Activated B cell treated with CpG ODN at 0.5 μM for 24 hours (primary cell): ENCODE measurements at regions not wholly inside any gene's neighbourhood (a gene's known extent, or its start where the extent isn't known, plus 50 kb on each side); places are given as distances from the start of the nearest gene placed in this dataset.

Source experiments
- ATAC-seq: fragments of 200-7000 bp; cut with Tn5 transposase; one replicate; pipeline ENCODE4 v1.10.0; 2021; ENCODE audit warnings: low read depth, mild to moderate bottlenecking, moderate library complexity
- CTCF ChIA-PET: fragments of 350-600 bp; sonication (Branson Sonifier 250); formaldehyde crosslinking; loops from one replicate; lab custom pipeline; 2021; ENCODE audit warnings: antibody characterized with exemption; lab: Charles Lee
- POLR2A ChIA-PET: fragments of 350-600 bp; sonication (Branson Sonifier 250); formaldehyde crosslinking; loops from one replicate; lab custom pipeline; 2021; ENCODE audit warnings: antibody characterized with exemption; lab: Charles Lee
- DNase-seq: peaks from one replicate; pipeline ENCODE4 v3.0.0; 2022
- H3K27ac Mint-ChIP-seq: one replicate; pipeline ENCODE4 v1.8.0; 2020; ENCODE audit warnings: mixed read lengths
- H3K27me3 Mint-ChIP-seq: one replicate; pipeline ENCODE4 v1.8.0; 2021; ENCODE audit warnings: mixed read lengths
- H3K36me3 Mint-ChIP-seq: one replicate; pipeline ENCODE4 v1.8.0; 2021; ENCODE audit warnings: low read depth, mixed read lengths
- H3K4me1 Mint-ChIP-seq: one replicate; pipeline ENCODE4 v1.8.0; 2021; ENCODE audit warnings: mixed read lengths
- H3K4me3 Mint-ChIP-seq: one replicate; pipeline ENCODE4 v1.8.0; 2020; ENCODE audit warnings: mild to moderate bottlenecking, mixed read lengths
- H3K9me3 Mint-ChIP-seq: one replicate; pipeline ENCODE4 v1.8.0; 2020; ENCODE audit warnings: mixed read lengths
- intact Hi-C: fragments of 100-400 bp; cut with micrococcal nuclease; formaldehyde crosslinking; loops from one replicate; pipeline ENCODE4 v1.15.1; 2024
- TF ChIP-seq, protein P1 (sequence below): fragments of 200-600 bp; IDR thresholded peaks from one replicate; pipeline ENCODE4 v1.8.0; 2022; ENCODE audit warnings: antibody characterized with exemption, mild to moderate bottlenecking

DNA sequence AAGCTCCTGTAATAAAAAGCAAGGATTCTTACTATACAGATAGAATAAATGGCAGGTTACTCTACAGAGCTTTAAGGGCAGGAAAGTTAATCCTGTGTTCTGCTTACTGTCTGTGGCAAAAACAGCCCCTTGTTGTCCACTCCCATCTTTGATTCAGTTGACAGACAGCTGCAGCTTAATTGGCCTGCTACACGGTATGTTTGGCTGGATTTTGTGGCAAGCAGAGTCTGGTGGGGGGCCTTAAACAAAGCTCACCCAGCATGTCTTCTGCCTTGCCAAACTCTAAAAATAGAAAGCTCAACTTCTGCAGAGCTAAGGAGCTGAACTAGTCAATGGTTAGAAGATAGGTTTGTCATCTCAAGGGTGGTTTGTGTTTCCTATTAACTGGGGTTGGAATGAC, 407.2 kb downstream of the HLX start:
- ChIA-PET POLR2A (no interaction called here), CTCF (no interaction called here)
- intact Hi-C loops = no loop called here

DNA sequence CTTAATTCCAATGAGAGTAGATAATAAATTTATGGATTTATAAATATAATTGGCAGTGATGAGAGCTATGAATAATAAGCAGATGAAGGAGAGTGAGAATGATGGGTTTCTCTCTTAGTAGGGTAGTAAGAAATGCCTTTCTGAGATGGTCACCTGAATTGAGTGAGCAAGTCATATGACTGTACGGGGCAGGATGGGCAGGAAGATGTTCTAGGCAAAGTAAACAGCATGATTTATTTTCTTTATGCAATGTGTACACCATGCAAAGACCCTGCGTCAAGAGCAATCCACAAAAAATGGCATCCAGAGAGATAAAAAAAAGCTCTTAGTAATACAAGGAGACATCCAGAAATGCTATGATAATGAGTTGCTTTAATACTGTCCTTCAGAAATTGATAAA, 409.9 kb downstream of the HLX start:
- H3K4me3 Mint-ChIP-seq = no peak overlapping the region
- H3K27me3 Mint-ChIP-seq = peaks cover 3% of the 10 kb centered on the region
- intact Hi-C loops = no loop called here
- no peaks in the 10 kb centered on the region for H3K36me3 Mint-ChIP-seq
- ATAC-seq (no peak), DNase-seq (no peak)
- TF ChIP-seq, protein P1, sequence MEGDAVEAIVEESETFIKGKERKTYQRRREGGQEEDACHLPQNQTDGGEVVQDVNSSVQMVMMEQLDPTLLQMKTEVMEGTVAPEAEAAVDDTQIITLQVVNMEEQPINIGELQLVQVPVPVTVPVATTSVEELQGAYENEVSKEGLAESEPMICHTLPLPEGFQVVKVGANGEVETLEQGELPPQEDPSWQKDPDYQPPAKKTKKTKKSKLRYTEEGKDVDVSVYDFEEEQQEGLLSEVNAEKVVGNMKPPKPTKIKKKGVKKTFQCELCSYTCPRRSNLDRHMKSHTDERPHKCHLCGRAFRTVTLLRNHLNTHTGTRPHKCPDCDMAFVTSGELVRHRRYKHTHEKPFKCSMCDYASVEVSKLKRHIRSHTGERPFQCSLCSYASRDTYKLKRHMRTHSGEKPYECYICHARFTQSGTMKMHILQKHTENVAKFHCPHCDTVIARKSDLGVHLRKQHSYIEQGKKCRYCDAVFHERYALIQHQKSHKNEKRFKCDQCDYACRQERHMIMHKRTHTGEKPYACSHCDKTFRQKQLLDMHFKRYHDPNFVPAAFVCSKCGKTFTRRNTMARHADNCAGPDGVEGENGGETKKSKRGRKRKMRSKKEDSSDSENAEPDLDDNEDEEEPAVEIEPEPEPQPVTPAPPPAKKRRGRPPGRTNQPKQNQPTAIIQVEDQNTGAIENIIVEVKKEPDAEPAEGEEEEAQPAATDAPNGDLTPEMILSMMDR = no peak
- no peaks in the 10 kb centered on the region for H3K9me3 Mint-ChIP-seq
- CTCF ChIA-PET = no interaction called here
- POLR2A ChIA-PET = interaction anchor here (0.6 kb wide), 1 partner anchor 1355 kb away, joined by 3 read pairs; no protein-coding TSS in a partner anchor
- no peaks in the 10 kb centered on the region for H3K4me1 Mint-ChIP-seq
- no peak overlapping the region for H3K27ac Mint-ChIP-seq

More for the DNA sequence above, 407.2 kb downstream of the HLX start:
- DNase-seq (no peak), ATAC-seq (no peak)
- Mint-ChIP-seq H3K27ac (no peak overlapping the region), H3K36me3 (no peaks in the 10 kb centered on the region), H3K27me3 (peaks cover 10% of the 10 kb centered on the region), H3K4me3 (no peak overlapping the region), H3K4me1 (no peaks in the 10 kb centered on the region), H3K9me3 (no peaks in the 10 kb centered on the region)
- TF ChIP-seq, protein P1 = no peak

DNA sequence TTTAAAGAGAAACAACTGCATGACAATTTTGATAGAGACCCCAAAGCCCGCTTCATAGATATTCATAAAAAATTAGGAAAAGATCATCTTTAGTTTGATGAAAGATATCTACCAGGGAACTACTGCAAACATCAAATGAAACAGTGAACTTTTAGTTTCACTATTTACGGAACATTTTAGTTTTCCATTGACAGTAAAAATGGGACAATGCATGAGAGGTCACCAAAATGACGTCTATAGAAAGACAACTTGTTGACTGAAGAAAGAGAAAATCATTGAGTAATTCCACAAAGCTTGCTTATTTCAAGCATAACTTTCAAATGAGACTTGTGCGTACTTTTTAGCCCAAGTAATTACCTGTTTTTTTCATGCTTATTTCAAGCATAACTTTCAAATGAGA, 411.4 kb downstream of the HLX start:
- no peak overlapping the region for H3K27ac Mint-ChIP-seq
- peaks cover 3% of the 10 kb centered on the region for H3K27me3 Mint-ChIP-seq
- H3K4me3 Mint-ChIP-seq = no peak overlapping the region
- H3K9me3 Mint-ChIP-seq = no peaks in the 10 kb centered on the region
- no peak for DNase-seq
- POLR2A ChIA-PET = no interaction called here
- CTCF ChIA-PET = interaction anchor here (1.1 kb wide), 1 partner anchor 27 kb away, joined by 3 read pairs; no protein-coding TSS in a partner anchor
- TF ChIP-seq, protein P1 = no peak
- H3K36me3 Mint-ChIP-seq = no peaks in the 10 kb centered on the region
- no peaks in the 10 kb centered on the region for H3K4me1 Mint-ChIP-seq
- intact Hi-C loops = no loop called here
- no peak for ATAC-seq

DNA sequence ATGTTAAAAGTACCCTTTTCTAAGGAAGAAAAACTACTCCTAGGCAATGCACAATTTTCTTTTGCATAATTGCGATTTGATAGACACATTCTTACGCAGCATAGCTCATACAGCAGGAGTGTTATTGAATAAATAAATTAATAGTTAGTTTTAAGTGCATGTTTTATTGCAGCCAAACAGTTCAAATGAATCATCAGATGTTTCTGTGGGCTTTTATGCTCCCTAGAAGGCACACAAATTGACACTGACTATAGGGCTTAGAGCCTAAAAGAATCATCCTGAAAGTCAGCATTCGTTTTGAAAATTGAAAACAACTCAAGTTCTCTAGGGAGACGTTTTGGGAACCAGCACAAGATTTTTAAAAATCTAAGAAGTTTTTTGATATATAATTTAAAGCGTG, 411.9 kb downstream of the HLX start:
- Mint-ChIP-seq H3K9me3 (no peaks in the 10 kb centered on the region), H3K27me3 (peaks cover 3% of the 10 kb centered on the region), H3K27ac (no peak overlapping the region), H3K4me1 (no peaks in the 10 kb centered on the region), H3K4me3 (no peak overlapping the region), H3K36me3 (no peaks in the 10 kb centered on the region)
- no peak for ATAC-seq
- POLR2A ChIA-PET = no interaction called here
- TF ChIP-seq, protein P1 = no peak
- CTCF ChIA-PET = interaction anchor here (1.1 kb wide), 1 partner anchor 27 kb away, joined by 3 read pairs; no protein-coding TSS in a partner anchor
- DNase-seq = no peak
- intact Hi-C loops = no loop called here

DNA sequence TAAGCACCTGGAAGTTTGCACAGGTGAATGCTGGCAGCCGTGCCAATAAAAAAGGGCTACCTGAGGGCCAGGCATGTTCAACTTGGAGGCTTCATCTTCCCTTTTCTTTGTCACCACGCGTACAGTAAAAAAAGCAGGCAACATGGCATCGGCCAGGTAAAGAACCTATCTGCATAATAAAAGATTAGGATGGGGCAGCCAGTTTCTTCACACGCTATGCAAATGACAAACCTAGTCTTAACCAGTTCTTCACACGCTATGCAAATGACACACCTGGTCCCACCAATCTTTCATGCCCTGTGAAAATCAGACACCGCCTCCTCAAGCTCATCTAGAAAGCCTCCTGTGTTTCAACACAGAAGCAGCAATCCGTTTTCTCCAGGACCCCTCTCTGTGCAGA, 413.4 kb downstream of the HLX start:
- H3K4me1 Mint-ChIP-seq = no peaks in the 10 kb centered on the region
- intact Hi-C loops = no loop called here
- ChIA-PET CTCF (no interaction called here), POLR2A (no interaction called here)
- no peak for ATAC-seq
- DNase-seq = no peak
- no peaks in the 10 kb centered on the region for H3K36me3 Mint-ChIP-seq
- H3K27me3 Mint-ChIP-seq = peaks cover 3% of the 10 kb centered on the region
- no peak overlapping the region for H3K4me3 Mint-ChIP-seq
- TF ChIP-seq, protein P1 = no peak
- H3K27ac Mint-ChIP-seq = no peak overlapping the region
- H3K9me3 Mint-ChIP-seq = no peaks in the 10 kb centered on the region
